ENCODE measurements at regions not wholly inside any gene's neighbourhood (a gene's known extent, or its start where the extent isn't known, plus 50 kb on each side); places are given as distances from the start of the nearest gene placed in this dataset.

- TF ChIP-seq EZH2 (IDR thresholded peaks at IDR 0.05) (no peak), POLR2AphosphoS5 (IDR thresholded peaks at IDR 0.05; ENCODE audit: borderline replicate concordance, low read depth, low read length) (no peak)
Observed at GRCh38 chr7:46835556-46835955, 746.4 kb downstream of the TNS3 start.

Data from SK-N-MC (cell line).